HEK293T (cell line): ENCODE measurements at regions not wholly inside any gene's neighbourhood (a gene's known extent, or its start where the extent isn't known, plus 50 kb on each side); places are given as distances from the start of the nearest gene placed in this dataset.

Source experiments
- ARNT ChIP-seq: fragments of 450-650 bp; IDR thresholded peaks from 2 replicates; pipeline ENCODE4 v1.6.1; 2017; ENCODE audit warnings: mild to moderate bottlenecking
- BHLHE40 ChIP-seq: fragments of 450-650 bp; IDR thresholded peaks from 2 replicates; pipeline ENCODE4 v1.6.1; 2016; ENCODE audit warnings: mild to moderate bottlenecking, moderate library complexity, borderline replicate concordance
- ELF4 ChIP-seq: fragments of 450-650 bp; IDR thresholded peaks from 2 replicates; pipeline ENCODE4 v1.6.1; 2017; ENCODE audit warnings: antibody characterized with exemption
- FOXA1 ChIP-seq: fragments of 450-650 bp; IDR thresholded peaks from 2 replicates; pipeline ENCODE4 v1.6.1; 2016; ENCODE audit warnings: mild to moderate bottlenecking
- FOXK2 ChIP-seq: fragments of 450-650 bp; IDR thresholded peaks from 2 replicates; pipeline ENCODE4 v1.6.1; 2016; ENCODE audit warnings: mild to moderate bottlenecking
- FOXM1 ChIP-seq: fragments of 450-650 bp; IDR thresholded peaks from 2 replicates; pipeline ENCODE4 v1.6.1; 2017; ENCODE audit warnings: mild to moderate bottlenecking, borderline replicate concordance
- L3MBTL2 ChIP-seq: fragments of 450-650 bp; conservative IDR thresholded peaks from 2 replicates; pipeline ENCODE4 v1.6.1; 2016; ENCODE audit warnings: mild to moderate bottlenecking
- NFRKB ChIP-seq: fragments of 450-650 bp; IDR thresholded peaks from 2 replicates; pipeline ENCODE4 v1.6.1; 2016; ENCODE audit warnings: mild to moderate bottlenecking, moderate library complexity
- PKNOX1 ChIP-seq: fragments of 450-650 bp; IDR thresholded peaks from 2 replicates; pipeline ENCODE4 v1.6.1; 2016
- SP1 ChIP-seq: fragments of 450-650 bp; IDR thresholded peaks from 2 replicates; pipeline ENCODE4 v1.6.1; 2017
- SUZ12 ChIP-seq: fragments of 450-650 bp; IDR thresholded peaks from 2 replicates; pipeline ENCODE4 v1.6.1; 2016; ENCODE audit warnings: mild to moderate bottlenecking
- TARDBP ChIP-seq: fragments of 450-650 bp; IDR thresholded peaks from 2 replicates; pipeline ENCODE4 v1.6.1; 2016
- ZNF384 ChIP-seq: fragments of 450-650 bp; IDR thresholded peaks from 2 replicates; pipeline ENCODE4 v1.6.1; 2016

GRCh38 chr4:31325300-31325699 is 605.1 kb downstream of the PCDH7 start:
- TF ChIP-seq FOXM1, result no peak
- TF ChIP-seq FOXK2, result no peak
- no peak for TF ChIP-seq NFRKB
- TF ChIP-seq FOXA1, result no peak
- TF ChIP-seq SP1, result no peak
- no peak for TF ChIP-seq L3MBTL2
- TF ChIP-seq ELF4, result no peak
- no peak for TF ChIP-seq ZNF384
- TF ChIP-seq SUZ12, result no peak
- TF ChIP-seq TARDBP, result no peak
- no peak for TF ChIP-seq ARNT
- no peak for TF ChIP-seq BHLHE40
- no peak for TF ChIP-seq PKNOX1
